Panc1 (cell line): ENCODE measurements at regions not wholly inside any gene's neighbourhood (a gene's known extent, or its start where the extent isn't known, plus 50 kb on each side); places are given as distances from the start of the nearest gene placed in this dataset.

Experiments
- ATAC-seq: fragments of 200-7000 bp; cut with Tn5 transposase; 2 replicates; pipeline ENCODE4 v1.9.1; 2020; ENCODE audit warnings: mild to moderate bottlenecking, moderate library complexity
- BruUV-seq: library from RNA; stranded (reverse); fragments of 400-500 nt; replicated peaks from 2 replicates; lab custom pipeline; 2021; lab: Mats Ljungman, UMichigan
- CTCF ChIA-PET: fragments of 300-600 bp; sonication (Branson Sonifier 250); formaldehyde crosslinking; loops from one replicate; lab custom pipeline; 2022; ENCODE audit warnings: antibody characterized with exemption; lab: Charles Lee
- POLR2A ChIA-PET: fragments of 300-600 bp; sonication (Branson Sonifier 250); formaldehyde crosslinking; loops from one replicate; lab custom pipeline; 2022; ENCODE audit warnings: antibody characterized with exemption; lab: Charles Lee
- DNase-seq: peaks from one replicate; pipeline ENCODE4 v3.0.0-alpha.2; 2010; ENCODE audit warnings: low read depth, low spot score
- H3K27ac ChIP-seq: 2 replicates; pipeline ENCODE4 v1.5.1; 2011; ENCODE audit warnings: mild to moderate bottlenecking, low read length, inconsistent platforms
- H3K27me3 ChIP-seq: fragments of 200-500 bp; sonication (Bioruptor generic); 2 replicates; pipeline ENCODE4 v1.6.0; 2014; ENCODE audit warnings: low read length, inconsistent platforms; ENCODE audit not compliant: control insufficient read depth, insufficient read depth
- H3K36me3 ChIP-seq: fragments of 200-500 bp; sonication (Bioruptor generic); 2 replicates; pipeline ENCODE4 v1.5.1; 2014; ENCODE audit warnings: inconsistent platforms, mild to moderate bottlenecking, low read length, moderate library complexity; ENCODE audit not compliant: control insufficient read depth, insufficient read depth
- H3K4me1 ChIP-seq: 2 replicates; pipeline ENCODE4 v1.5.1; 2011; ENCODE audit warnings: inconsistent platforms, mild to moderate bottlenecking, low read length, moderate library complexity; ENCODE audit not compliant: control insufficient read depth, insufficient read depth
- H3K4me3 ChIP-seq, 2 experiments: 2 replicates each; pipeline ENCODE4 v1.5.1; 2011 to 2012; ENCODE audit warnings: low read depth in 2 of 2, low read length in 2 of 2, mild to moderate bottlenecking in 2 of 2, inconsistent platforms in 1 of 2, moderate library complexity in 1 of 2
- H3K9me3 ChIP-seq: fragments of 200-500 bp; sonication (Bioruptor generic); 2 replicates; pipeline ENCODE4 v1.5.1; 2014; ENCODE audit warnings: low read depth, mild to moderate bottlenecking, inconsistent platforms, low read length, moderate library complexity; ENCODE audit not compliant: control insufficient read depth, insufficient read depth
- CTCF ChIP-seq: fragments of 450-650 bp; IDR thresholded peaks from 2 replicates; pipeline ENCODE4 v1.5.1; 2017; ENCODE audit warnings: mild to moderate bottlenecking
- POLR2AphosphoS5 ChIP-seq: IDR thresholded peaks from 2 replicates; pipeline ENCODE4 v1.6.1; 2012; ENCODE audit warnings: mild to moderate bottlenecking, low read depth, low read length, moderate library complexity
- REST ChIP-seq, 2 experiments: IDR thresholded peaks; 2 replicates each; pipeline ENCODE4 v1.6.1; 2011 to 2012; ENCODE audit warnings: low read depth in 2 of 2, control low read depth in 1 of 2, low read length in 1 of 2, mild to moderate bottlenecking in 1 of 2, moderate library complexity in 1 of 2; ENCODE audit not compliant: insufficient read depth in 1 of 2
- SIN3A ChIP-seq: IDR thresholded peaks from 2 replicates; pipeline ENCODE4 v1.6.1; 2012; ENCODE audit warnings: low read depth, mild to moderate bottlenecking, low read length, moderate library complexity, borderline replicate concordance; ENCODE audit not compliant: insufficient read depth
- TCF7L2 ChIP-seq: IDR thresholded peaks from 2 replicates; pipeline ENCODE4 v1.6.1; 2011; ENCODE audit warnings: mild to moderate bottlenecking, low read depth, low read length, inconsistent platforms
- in situ Hi-C: cut with HindIII; loops from 2 replicates; pipeline ENCODE4 v1.10.0; 2016; ENCODE audit warnings: low sequenced_read_pairs, low pct_unique_long_range_greater_than_20kb
- intact Hi-C: fragments of 100-400 bp; cut with micrococcal nuclease; formaldehyde crosslinking; loops from one replicate; pipeline ENCODE4 v1.10.0; 2022; ENCODE audit not compliant: unreplicated experiment

GRCh38 chr12:97645726-97646125 lies 183.1 kb downstream of the RMST start:
- ChIA-PET CTCF (no interaction called here), POLR2A (no interaction called here)
- H3K9me3 ChIP-seq, result no peaks in the 10 kb centered on the region
- H3K27ac ChIP-seq, result no peak overlapping the region
- ATAC-seq (no peak), DNase-seq (no peak)
- TF ChIP-seq TCF7L2 (no peak), SIN3A (no peak), POLR2AphosphoS5 (no peak), REST (IDR thresholded peaks at IDR 0.05; ENCODE audit: insufficient read depth in 1 of 2, low read depth in 2 of 2, low read length in 1 of 2) (no peak), CTCF (no peak)
- H3K4me3 ChIP-seq, result no peak overlapping the region
- intact Hi-C loops, result no loop called here
- in situ Hi-C loops, result no loop called here
- H3K27me3 ChIP-seq, result no peaks in the 10 kb centered on the region
- BruUV-seq, result no TSS peak
- no peaks in the 10 kb centered on the region for H3K36me3 ChIP-seq
- H3K4me1 ChIP-seq, result no peaks in the 10 kb centered on the region

- H3K27ac ChIP-seq, result no peak overlapping the region
- intact Hi-C loops (no loop called here), in situ Hi-C loops (no loop called here)
- H3K9me3 ChIP-seq, result no peaks in the 10 kb centered on the region
- BruUV-seq, result no TSS peak
- H3K36me3 ChIP-seq, result no peaks in the 10 kb centered on the region
- no peak for ATAC-seq
- no peaks in the 10 kb centered on the region for H3K4me1 ChIP-seq
- CTCF ChIA-PET, result no interaction called here
- POLR2A ChIA-PET, result no interaction called here
- H3K4me3 ChIP-seq, result no peak overlapping the region
- no peak for DNase-seq
- no peak for TF ChIP-seq REST (IDR thresholded peaks at IDR 0.05; ENCODE audit: insufficient read depth in 1 of 2, low read depth in 2 of 2, low read length in 1 of 2)
- no peak for TF ChIP-seq CTCF
- TF ChIP-seq TCF7L2, result no peak
- no peak for TF ChIP-seq SIN3A
- no peak for TF ChIP-seq POLR2AphosphoS5
- H3K27me3 ChIP-seq, result no peaks in the 10 kb centered on the region
Observed at GRCh38 chr12:97647142-97647541, 184.5 kb downstream of the RMST start.
